HG03432 (cell line): ENCODE measurements at regions not wholly inside any gene's neighbourhood (a gene's known extent, or its start where the extent isn't known, plus 50 kb on each side); places are given as distances from the start of the nearest gene placed in this dataset.
A peak's percentile ranks its signal among the peaks of the same experiment; 100 is the strongest.
"Not testable (repeated sequence)": the region's sequence is repeated elsewhere in the genome, so short reads cannot be mapped to it uniquely, and the experiment has no call there.

ENCODE experiments used
- ATAC-seq: cut with Tn5 transposase; IDR thresholded peaks from one replicate; pipeline ENCODE4 v1.9.1; 2021; ENCODE audit warnings: mild to moderate bottlenecking, moderate library complexity; ENCODE audit not compliant: unreplicated experiment

- no peak for ATAC-seq
Observed at GRCh38 chr16:50497592-50497991, 50.6 kb upstream of the NKD1 start.

GRCh38 chr16:50496990-50497389 lies 51.2 kb upstream of the NKD1 start:
- ATAC-seq = no peak

- ATAC-seq = no peak
Observed at GRCh38 chr16:50495673-50496072, 52.5 kb upstream of the NKD1 start.

GRCh38 chr16:50494501-50495491 lies 53.4 kb upstream of the NKD1 start:
- ATAC-seq = no peak

- no peak for ATAC-seq
Observed at GRCh38 chr16:50491516-50491915, 56.7 kb upstream of the NKD1 start.

GRCh38 chr16:50490828-50491227 lies 57.4 kb upstream of the NKD1 start:
- ATAC-seq = no peak

- no peak for ATAC-seq
Observed at GRCh38 chr16:50489182-50489581, 59.0 kb upstream of the NKD1 start.

- no peak for ATAC-seq
Observed at GRCh38 chr16:50487528-50487927, 60.7 kb upstream of the NKD1 start.

- not testable (repeated sequence) for ATAC-seq
Observed at GRCh38 chr16:50486162-50486561, 62.0 kb upstream of the NKD1 start.

GRCh38 chr16:50485232-50485631 lies 63.0 kb upstream of the NKD1 start:
- ATAC-seq = no peak

- no peak for ATAC-seq
Observed at GRCh38 chr16:50482271-50482670, 65.9 kb upstream of the NKD1 start.

GRCh38 chr16:50480206-50480605 lies 68.0 kb upstream of the NKD1 start:
- no peak for ATAC-seq

- ATAC-seq = no peak
Observed at GRCh38 chr16:50479771-50480170, 68.4 kb upstream of the NKD1 start.

- no peak for ATAC-seq
Observed at GRCh38 chr16:50478773-50479149, 69.4 kb upstream of the NKD1 start.

- no peak for ATAC-seq
Observed at GRCh38 chr16:50478075-50478772, 70.0 kb upstream of the NKD1 start.

GRCh38 chr16:50476486-50477255 lies 71.5 kb upstream of the NKD1 start:
- no peak for ATAC-seq

GRCh38 chr16:50475170-50475569 lies 73.0 kb upstream of the NKD1 start:
- no peak for ATAC-seq

GRCh38 chr16:50474138-50474537 lies 74.1 kb upstream of the NKD1 start:
- ATAC-seq = no peak

- ATAC-seq = peak; percentile 86
Observed at GRCh38 chr16:50473356-50473945, 74.7 kb upstream of the NKD1 start.

GRCh38 chr16:50472472-50472871 lies 75.7 kb upstream of the NKD1 start:
- no peak for ATAC-seq

- ATAC-seq = no peak
Observed at GRCh38 chr16:50470687-50471086, 77.5 kb upstream of the NKD1 start.
